ENCODE measurements at regions not wholly inside any gene's neighbourhood (a gene's known extent, or its start where the extent isn't known, plus 50 kb on each side); places are given as distances from the start of the nearest gene placed in this dataset.

GRCh38 chrX:104316739-104317138, 62.0 kb upstream of the ESX1 start:
- no peak overlapping the region for H2AFZ ChIP-seq (ENCODE audit: low read length)
- H3K4me1 ChIP-seq (ENCODE audit: insufficient read depth, low read length, poor library complexity, severe bottlenecking), result no peaks in the 10 kb centered on the region
- H3K9me3 ChIP-seq (ENCODE audit: insufficient read depth, low read depth, low read length), result no peaks in the 10 kb centered on the region
- TF ChIP-seq CTCF (conservative IDR thresholded peaks at IDR 0.05; ENCODE audit: low read length), result no peak
- TF ChIP-seq EZH2phosphoT487 (IDR thresholded peaks at IDR 0.05; ENCODE audit: borderline replicate concordance), result no peak
- no peak overlapping the region for H3K4me3 ChIP-seq (ENCODE audit: low read length, poor library complexity, severe bottlenecking)
- H3K79me2 ChIP-seq (ENCODE audit: insufficient read depth, low read length), result no peaks in the 10 kb centered on the region
- H3F3A ChIP-seq (ENCODE audit: low read depth), result no peaks in the 10 kb centered on the region
- no peaks in the 10 kb centered on the region for H3K27me3 ChIP-seq (ENCODE audit: insufficient read depth, low read length, poor library complexity, severe bottlenecking)
- H3K36me3 ChIP-seq (ENCODE audit: insufficient read depth, low read length), result no peaks in the 10 kb centered on the region
- H4K20me1 ChIP-seq (ENCODE audit: insufficient read depth, low read length, poor library complexity, severe bottlenecking), result no peaks in the 10 kb centered on the region
- no peaks in the 10 kb centered on the region for H3K9me2 ChIP-seq (replicated peaks; ENCODE audit: low read depth, low read length)
- H3K4me2 ChIP-seq (ENCODE audit: low read depth, low read length, poor library complexity, severe bottlenecking), result no peak overlapping the region
- no peak overlapping the region for H3K9ac ChIP-seq (ENCODE audit: low read depth, low read length, poor library complexity, severe bottlenecking)

GRCh38 chrX:104315555-104315954, 60.8 kb upstream of the ESX1 start:
- Histone ChIP-seq H3K9me2 (replicated peaks; ENCODE audit: low read depth, low read length) (no peaks in the 10 kb centered on the region), H3K4me3 (ENCODE audit: low read length, poor library complexity, severe bottlenecking) (no peak overlapping the region), H3K79me2 (ENCODE audit: insufficient read depth, low read length) (no peaks in the 10 kb centered on the region), H3K4me2 (ENCODE audit: low read depth, low read length, poor library complexity, severe bottlenecking) (no peak overlapping the region), H3K36me3 (ENCODE audit: insufficient read depth, low read length) (no peaks in the 10 kb centered on the region), H2AFZ (ENCODE audit: low read length) (no peak overlapping the region), H4K20me1 (ENCODE audit: insufficient read depth, low read length, poor library complexity, severe bottlenecking) (no peaks in the 10 kb centered on the region), H3K4me1 (ENCODE audit: insufficient read depth, low read length, poor library complexity, severe bottlenecking) (no peaks in the 10 kb centered on the region), H3F3A (ENCODE audit: low read depth) (no peaks in the 10 kb centered on the region), H3K9me3 (ENCODE audit: insufficient read depth, low read depth, low read length) (no peaks in the 10 kb centered on the region), H3K27me3 (ENCODE audit: insufficient read depth, low read length, poor library complexity, severe bottlenecking) (no peaks in the 10 kb centered on the region), H3K9ac (ENCODE audit: low read depth, low read length, poor library complexity, severe bottlenecking) (no peak overlapping the region)
- TF ChIP-seq EZH2phosphoT487 (IDR thresholded peaks at IDR 0.05; ENCODE audit: borderline replicate concordance), result no peak
- TF ChIP-seq CTCF (conservative IDR thresholded peaks at IDR 0.05; ENCODE audit: low read length), result no peak

- H3K4me2 ChIP-seq (ENCODE audit: low read depth, low read length, poor library complexity, severe bottlenecking), result peak overlapping the region; percentile 68
- no peak for TF ChIP-seq CTCF (conservative IDR thresholded peaks at IDR 0.05; ENCODE audit: low read length)
- no peak for TF ChIP-seq EZH2phosphoT487 (IDR thresholded peaks at IDR 0.05; ENCODE audit: borderline replicate concordance)
Observed at GRCh38 chrX:104310657-104311254, 56.0 kb upstream of the ESX1 start.

More at GRCh38 chrX:104310657-104311254, 56.0 kb upstream of the ESX1 start:
- Histone ChIP-seq H3K9me2 (replicated peaks; ENCODE audit: low read depth, low read length) (no peaks in the 10 kb centered on the region), H3K36me3 (ENCODE audit: insufficient read depth, low read length) (no peaks in the 10 kb centered on the region), H3K9me3 (ENCODE audit: insufficient read depth, low read depth, low read length) (no peaks in the 10 kb centered on the region), H3K4me1 (ENCODE audit: insufficient read depth, low read length, poor library complexity, severe bottlenecking) (no peaks in the 10 kb centered on the region), H3K79me2 (ENCODE audit: insufficient read depth, low read length) (no peaks in the 10 kb centered on the region), H4K20me1 (ENCODE audit: insufficient read depth, low read length, poor library complexity, severe bottlenecking) (no peaks in the 10 kb centered on the region), H3K27me3 (ENCODE audit: insufficient read depth, low read length, poor library complexity, severe bottlenecking) (no peaks in the 10 kb centered on the region), H3K9ac (ENCODE audit: low read depth, low read length, poor library complexity, severe bottlenecking) (no peak overlapping the region), H3K4me3 (ENCODE audit: low read length, poor library complexity, severe bottlenecking) (peak overlapping the region; percentile 66), H2AFZ (ENCODE audit: low read length) (peak overlapping the region; percentile 93), H3F3A (ENCODE audit: low read depth) (no peaks in the 10 kb centered on the region)
